Stimulated activated CD8-positive, alpha-beta memory T cell treated with anti-CD3 and anti-CD28 coated beads, Interleukin-12 subunit alpha, Interleukin-12 subunit beta, amount 100 ng/mL, for 1 hour (primary cell): ENCODE measurements at regions not wholly inside any gene's neighbourhood (a gene's known extent, or its start where the extent isn't known, plus 50 kb on each side); places are given as distances from the start of the nearest gene placed in this dataset.
"Not testable (repeated sequence)": the region's sequence is repeated elsewhere in the genome, so short reads cannot be mapped to it uniquely, and the experiment has no call there.

Source experiments
- DNase-seq: peaks from one replicate; pipeline ENCODE4 v3.0.0-alpha.2; 2020; ENCODE audit warnings: low read depth

- no peak for DNase-seq
Observed at GRCh38 chr2:120498576-120499394, 152.8 kb downstream of the INHBB start.

- DNase-seq = no peak
Observed at GRCh38 chr2:120499784-120500495, 154.0 kb downstream of the INHBB start.

- DNase-seq = no peak
Observed at GRCh38 chr2:120501591-120501990, 155.7 kb downstream of the INHBB start.

GRCh38 chr2:120502357-120502756 is 156.4 kb downstream of the INHBB start:
- no peak for DNase-seq

- no peak for DNase-seq
Observed at GRCh38 chr2:120502761-120503160, 156.8 kb downstream of the INHBB start.

- DNase-seq = no peak
Observed at GRCh38 chr2:120503206-120503792, 157.4 kb downstream of the INHBB start.

- DNase-seq = no peak
Observed at GRCh38 chr2:120503793-120504571, 158.0 kb downstream of the INHBB start.

- DNase-seq = no peak
Observed at GRCh38 chr2:120504936-120505705, 159.2 kb downstream of the INHBB start.

- no peak for DNase-seq
Observed at GRCh38 chr2:120508567-120509041, 162.7 kb downstream of the INHBB start.

- no peak for DNase-seq
Observed at GRCh38 chr2:120509213-120509815, 163.4 kb downstream of the INHBB start.

- no peak for DNase-seq
Observed at GRCh38 chr2:120509991-120510735, 164.2 kb downstream of the INHBB start.

- DNase-seq = no peak
Observed at GRCh38 chr2:120510751-120511395, 164.9 kb downstream of the INHBB start.

GRCh38 chr2:120511536-120511935 is 165.6 kb downstream of the INHBB start:
- DNase-seq = no peak

GRCh38 chr2:120511947-120512710 is 166.2 kb downstream of the INHBB start:
- DNase-seq = no peak

- no peak for DNase-seq
Observed at GRCh38 chr2:120513776-120514357, 167.9 kb downstream of the INHBB start.

GRCh38 chr2:120514521-120514920 is 168.6 kb downstream of the INHBB start:
- DNase-seq = no peak

- DNase-seq = not testable (repeated sequence)
Observed at GRCh38 chr2:120515066-120515758, 169.3 kb downstream of the INHBB start.
